ENCODE measurements at regions not wholly inside any gene's neighbourhood (a gene's known extent, or its start where the extent isn't known, plus 50 kb on each side); places are given as distances from the start of the nearest gene placed in this dataset.

DNA sequence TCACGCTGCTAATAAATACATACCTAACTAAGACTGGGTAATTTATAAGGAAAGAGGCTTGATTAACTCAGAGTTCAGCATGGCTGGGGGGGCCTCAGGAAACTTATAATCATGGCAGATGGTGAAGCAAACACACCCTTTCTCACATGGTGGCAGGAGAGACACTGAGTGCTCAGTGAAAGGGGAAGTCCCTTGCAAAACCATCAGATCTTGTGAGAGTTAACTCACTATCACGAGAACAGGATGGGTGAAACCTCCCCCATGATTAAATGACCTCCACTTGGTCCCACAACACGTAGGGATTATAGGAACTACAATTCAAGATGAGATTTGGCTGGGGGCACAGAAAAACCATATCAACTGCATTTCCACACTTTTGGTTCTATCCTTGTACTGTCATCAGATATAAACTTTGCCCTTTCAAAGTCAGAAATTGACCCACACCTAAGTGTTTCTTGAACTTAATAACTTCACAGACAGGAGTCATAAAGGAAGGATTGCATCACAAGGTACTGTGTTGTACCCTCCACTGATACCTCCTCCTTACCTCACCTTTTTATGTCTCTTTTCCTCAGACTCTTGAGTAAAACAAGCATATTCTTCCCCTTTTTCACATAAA lies 319.1 kb upstream of the PIK3R1 start:
- TF ChIP-seq EP300 (IDR thresholded peaks at IDR 0.05) (peak in 1 of 2 donors; percentile 64), POLR2A (IDR thresholded peaks at IDR 0.05) (no peak)
- TF ChIP-seq, protein P1, sequence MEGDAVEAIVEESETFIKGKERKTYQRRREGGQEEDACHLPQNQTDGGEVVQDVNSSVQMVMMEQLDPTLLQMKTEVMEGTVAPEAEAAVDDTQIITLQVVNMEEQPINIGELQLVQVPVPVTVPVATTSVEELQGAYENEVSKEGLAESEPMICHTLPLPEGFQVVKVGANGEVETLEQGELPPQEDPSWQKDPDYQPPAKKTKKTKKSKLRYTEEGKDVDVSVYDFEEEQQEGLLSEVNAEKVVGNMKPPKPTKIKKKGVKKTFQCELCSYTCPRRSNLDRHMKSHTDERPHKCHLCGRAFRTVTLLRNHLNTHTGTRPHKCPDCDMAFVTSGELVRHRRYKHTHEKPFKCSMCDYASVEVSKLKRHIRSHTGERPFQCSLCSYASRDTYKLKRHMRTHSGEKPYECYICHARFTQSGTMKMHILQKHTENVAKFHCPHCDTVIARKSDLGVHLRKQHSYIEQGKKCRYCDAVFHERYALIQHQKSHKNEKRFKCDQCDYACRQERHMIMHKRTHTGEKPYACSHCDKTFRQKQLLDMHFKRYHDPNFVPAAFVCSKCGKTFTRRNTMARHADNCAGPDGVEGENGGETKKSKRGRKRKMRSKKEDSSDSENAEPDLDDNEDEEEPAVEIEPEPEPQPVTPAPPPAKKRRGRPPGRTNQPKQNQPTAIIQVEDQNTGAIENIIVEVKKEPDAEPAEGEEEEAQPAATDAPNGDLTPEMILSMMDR (IDR thresholded peaks at IDR 0.05): no peak

All from tibial nerve (tissue), 4 donors.